ELR (cell line): ENCODE measurements at regions not wholly inside any gene's neighbourhood (a gene's known extent, or its start where the extent isn't known, plus 50 kb on each side); places are given as distances from the start of the nearest gene placed in this dataset.

Source experiments
- DNase-seq: peaks from one replicate; pipeline ENCODE4 v3.0.0-alpha.2; 2015; ENCODE audit warnings: low read depth

GRCh38 chr21:38658511-38658910 lies 147.2 kb upstream of the ETS2 start:
- DNase-seq = peak; percentile 11

- no peak for DNase-seq
Observed at GRCh38 chr21:38659936-38660332, 145.8 kb upstream of the ETS2 start.

GRCh38 chr21:38660333-38661196 lies 145.2 kb upstream of the ETS2 start:
- no peak for DNase-seq

- DNase-seq = peak; percentile 6
Observed at GRCh38 chr21:38661197-38661871, 144.4 kb upstream of the ETS2 start.

- DNase-seq = peak; percentile 41
Observed at GRCh38 chr21:38661889-38662568, 143.7 kb upstream of the ETS2 start.

GRCh38 chr21:38663282-38663681 lies 142.4 kb upstream of the ETS2 start:
- no peak for DNase-seq

GRCh38 chr21:38664315-38664714 lies 141.4 kb upstream of the ETS2 start:
- no peak for DNase-seq

GRCh38 chr21:38664841-38665240 lies 140.9 kb upstream of the ETS2 start:
- DNase-seq = no peak

GRCh38 chr21:38667291-38667870 lies 138.3 kb upstream of the ETS2 start:
- no peak for DNase-seq

GRCh38 chr21:38668067-38668466 lies 137.7 kb upstream of the ETS2 start:
- DNase-seq = no peak

GRCh38 chr21:38668541-38668940 lies 137.2 kb upstream of the ETS2 start:
- no peak for DNase-seq

GRCh38 chr21:38669186-38669585 lies 136.5 kb upstream of the ETS2 start:
- DNase-seq = peak; percentile 55

GRCh38 chr21:38670861-38671260 lies 134.9 kb upstream of the ETS2 start:
- no peak for DNase-seq

GRCh38 chr21:38671773-38672172 lies 134.0 kb upstream of the ETS2 start:
- no peak for DNase-seq

GRCh38 chr21:38675182-38675824 lies 130.4 kb upstream of the ETS2 start:
- DNase-seq = no peak

GRCh38 chr21:38678827-38679226 lies 126.9 kb upstream of the ETS2 start:
- DNase-seq = no peak

GRCh38 chr21:38679534-38679933 lies 126.2 kb upstream of the ETS2 start:
- DNase-seq = peak; percentile 73

- no peak for DNase-seq
Observed at GRCh38 chr21:38680401-38680800, 125.3 kb upstream of the ETS2 start.

- no peak for DNase-seq
Observed at GRCh38 chr21:38683222-38683621, 122.5 kb upstream of the ETS2 start.

- no peak for DNase-seq
Observed at GRCh38 chr21:38688068-38688467, 117.7 kb upstream of the ETS2 start.

GRCh38 chr21:38691631-38692030 lies 114.1 kb upstream of the ETS2 start:
- no peak for DNase-seq

GRCh38 chr21:38696579-38696978 lies 109.2 kb upstream of the ETS2 start:
- DNase-seq = no peak
